Kidney (tissue), 13 donors: ENCODE measurements at regions not wholly inside any gene's neighbourhood (a gene's known extent, or its start where the extent isn't known, plus 50 kb on each side); places are given as distances from the start of the nearest gene placed in this dataset.

ENCODE experiments used
- DNase-seq, 5 donors: peaks; one replicate each; pipeline ENCODE4 v3.0.0-alpha.2; 2013 to 2020
- FAIRE-seq: peaks from 2 replicates; lab custom pipeline; 2012; peaks lifted over from hg19 to GRCh38; lab: Jason Lieb, UNC
- H3K27ac ChIP-seq, 2 donors: one replicate each; pipeline ENCODE4 v1.7.0; 2013; ENCODE audit warnings: low read depth in 2 of 2, low read length in 2 of 2, inconsistent platforms in 1 of 2
- H3K27me3 ChIP-seq: one replicate; pipeline ENCODE4 v1.7.1; 2013; ENCODE audit warnings: low read length, inconsistent platforms; ENCODE audit not compliant: control insufficient read depth, insufficient read depth
- H3K36me3 ChIP-seq, 3 donors: one replicate each; pipeline versions ENCODE4 v1.7.0 to v1.7.1; 2013; ENCODE audit warnings: low read length in 3 of 3, control low read depth in 1 of 3, inconsistent platforms in 1 of 3; ENCODE audit not compliant: insufficient read depth in 3 of 3, control insufficient read depth in 2 of 3
- H3K4me1 ChIP-seq, 3 donors: one replicate each; pipeline versions ENCODE4 v1.7.0 to v1.7.1; 2013; ENCODE audit warnings: low read length in 3 of 3, inconsistent platforms in 1 of 3, low read depth in 1 of 3; ENCODE audit not compliant: control insufficient read depth in 2 of 3, insufficient read depth in 2 of 3
- H3K4me3 ChIP-seq, 3 donors: one replicate each; pipeline versions ENCODE4 v1.7.0 to v1.8.1; 2013; ENCODE audit warnings: low read length in 3 of 3, control low read depth in 1 of 3, inconsistent platforms in 1 of 3
- H3K9ac ChIP-seq, 3 donors: one replicate each; pipeline versions ENCODE4 v1.7.0 to v1.7.1; 2013; ENCODE audit warnings: low read length in 3 of 3, control low read depth in 1 of 3, inconsistent platforms in 1 of 3
- H3K9me3 ChIP-seq, 3 donors: one replicate each; pipeline versions ENCODE4 v1.7.0 to v1.7.1; 2013; ENCODE audit warnings: low read length in 3 of 3, control low read depth in 1 of 3, inconsistent platforms in 1 of 3; ENCODE audit not compliant: control insufficient read depth in 2 of 3, insufficient read depth in 1 of 3
- CTCF ChIP-seq: IDR thresholded peaks from 3 replicates; pipeline ENCODE4 v1.5.1; 2012; ENCODE audit warnings: mild to moderate bottlenecking, moderate library complexity, borderline replicate concordance; ENCODE audit not compliant: insufficient read depth; ENCODE audit errors: extremely low read depth
- intact Hi-C: fragments of 100-400 bp; cut with DNase I; formaldehyde crosslinking; loops from one replicate; pipeline ENCODE4 v1.11.1; 2022
- donor health status: control.
- donor health status: control.
- donor health status: control.
- donor health status: control.
- donor health status: control.
- donor health status: DM: yes; HTN: yes; CAD: no.
- donor health status: Normal renal cell carcinoma (clear cell type).

GRCh38 chr2:4416431-4416830 is 713.1 kb downstream of the DCDC2C start:
- Histone ChIP-seq H3K9ac (no peak overlapping the region), H3K4me3 (no peak overlapping the region), H3K27me3 (no peaks in the 10 kb centered on the region), H3K4me1 (no peaks in the 10 kb centered on the region), H3K36me3 (no peaks in the 10 kb centered on the region), H3K27ac (no peak overlapping the region), H3K9me3 (no peaks in the 10 kb centered on the region)
- FAIRE-seq, result no peak
- intact Hi-C loops, result no loop called here
- no peak for TF ChIP-seq CTCF
- DNase-seq, result no peak

GRCh38 chr2:4417771-4418170 is 714.4 kb downstream of the DCDC2C start:
- intact Hi-C loops, result no loop called here
- FAIRE-seq, result no peak

GRCh38 chr2:4420032-4420431 is 716.7 kb downstream of the DCDC2C start:
- intact Hi-C loops, result no loop called here
- FAIRE-seq (no peak), DNase-seq (no peak)
- Histone ChIP-seq H3K36me3 (no peaks in the 10 kb centered on the region), H3K27me3 (no peaks in the 10 kb centered on the region), H3K9ac (no peak overlapping the region), H3K9me3 (no peaks in the 10 kb centered on the region), H3K4me3 (no peak overlapping the region), H3K4me1 (no peaks in the 10 kb centered on the region), H3K27ac (no peak overlapping the region)
- TF ChIP-seq CTCF, result no peak

More at GRCh38 chr2:4417771-4418170, 714.4 kb downstream of the DCDC2C start:
- Histone ChIP-seq H3K27ac (no peak overlapping the region), H3K4me3 (no peak overlapping the region), H3K9ac (no peak overlapping the region), H3K36me3 (no peaks in the 10 kb centered on the region), H3K4me1 (no peaks in the 10 kb centered on the region), H3K27me3 (no peaks in the 10 kb centered on the region), H3K9me3 (no peaks in the 10 kb centered on the region)
- no peak for DNase-seq
- no peak for TF ChIP-seq CTCF

- Histone ChIP-seq H3K27me3 (no peaks in the 10 kb centered on the region), H3K4me3 (no peak overlapping the region), H3K9me3 (no peaks in the 10 kb centered on the region), H3K27ac (no peak overlapping the region), H3K9ac (no peak overlapping the region), H3K4me1 (no peaks in the 10 kb centered on the region), H3K36me3 (no peaks in the 10 kb centered on the region)
- TF ChIP-seq CTCF, result no peak
- FAIRE-seq (no peak), DNase-seq (no peak)
- intact Hi-C loops, result no loop called here
Measured at GRCh38 chr2:4424153-4424552, 720.8 kb downstream of the DCDC2C start.
